ENCODE measurements at regions not wholly inside any gene's neighbourhood (a gene's known extent, or its start where the extent isn't known, plus 50 kb on each side); places are given as distances from the start of the nearest gene placed in this dataset.

GRCh38 chr2:18104595-18105224, 226.2 kb downstream of the KCNS3 start:
- no peaks in the 10 kb centered on the region for H3K36me3 Mint-ChIP-seq
- no peak for ATAC-seq
- H3K4me1 Mint-ChIP-seq, result no peaks in the 10 kb centered on the region
- H3K27me3 Mint-ChIP-seq, result peaks cover 8% of the 10 kb centered on the region
- H3K27ac Mint-ChIP-seq, result no peak overlapping the region
- no peak overlapping the region for H3K4me3 Mint-ChIP-seq
- no peaks in the 10 kb centered on the region for H3K9me3 Mint-ChIP-seq

GRCh38 chr2:18096836-18097405, 218.5 kb downstream of the KCNS3 start:
- ATAC-seq, result no peak
- no peaks in the 10 kb centered on the region for H3K4me1 Mint-ChIP-seq
- H3K27me3 Mint-ChIP-seq, result no peaks in the 10 kb centered on the region
- H3K36me3 Mint-ChIP-seq, result no peaks in the 10 kb centered on the region
- H3K9me3 Mint-ChIP-seq, result no peaks in the 10 kb centered on the region
- no peak overlapping the region for H3K27ac Mint-ChIP-seq
- no peak overlapping the region for H3K4me3 Mint-ChIP-seq

- no peaks in the 10 kb centered on the region for H3K27me3 Mint-ChIP-seq
- H3K36me3 Mint-ChIP-seq, result no peaks in the 10 kb centered on the region
- H3K4me1 Mint-ChIP-seq, result no peaks in the 10 kb centered on the region
- no peak for ATAC-seq
- no peak overlapping the region for H3K27ac Mint-ChIP-seq
- no peak overlapping the region for H3K4me3 Mint-ChIP-seq
- no peaks in the 10 kb centered on the region for H3K9me3 Mint-ChIP-seq
Observed at GRCh38 chr2:18094277-18094676, 215.8 kb downstream of the KCNS3 start.

GRCh38 chr2:18093196-18093595, 214.7 kb downstream of the KCNS3 start:
- no peak for ATAC-seq
- Mint-ChIP-seq H3K9me3 (no peaks in the 10 kb centered on the region), H3K27ac (no peak overlapping the region), H3K4me1 (no peaks in the 10 kb centered on the region), H3K36me3 (no peaks in the 10 kb centered on the region), H3K4me3 (no peak overlapping the region), H3K27me3 (no peaks in the 10 kb centered on the region)

- no peaks in the 10 kb centered on the region for H3K27me3 Mint-ChIP-seq
- ATAC-seq, result no peak
- no peak overlapping the region for H3K27ac Mint-ChIP-seq
- H3K36me3 Mint-ChIP-seq, result no peaks in the 10 kb centered on the region
- H3K9me3 Mint-ChIP-seq, result no peaks in the 10 kb centered on the region
- H3K4me1 Mint-ChIP-seq, result no peaks in the 10 kb centered on the region
- H3K4me3 Mint-ChIP-seq, result no peak overlapping the region
Observed at GRCh38 chr2:18092760-18093159, 214.3 kb downstream of the KCNS3 start.

GRCh38 chr2:18085593-18085992, 207.1 kb downstream of the KCNS3 start:
- Mint-ChIP-seq H3K4me1 (no peaks in the 10 kb centered on the region), H3K9me3 (peaks cover 3% of the 10 kb centered on the region), H3K27ac (no peak overlapping the region), H3K36me3 (no peaks in the 10 kb centered on the region), H3K4me3 (no peak overlapping the region), H3K27me3 (no peaks in the 10 kb centered on the region)
- no peak for ATAC-seq

- Mint-ChIP-seq H3K27me3 (no peaks in the 10 kb centered on the region), H3K4me1 (no peaks in the 10 kb centered on the region), H3K9me3 (peaks cover 5% of the 10 kb centered on the region), H3K27ac (no peak overlapping the region), H3K36me3 (no peaks in the 10 kb centered on the region), H3K4me3 (no peak overlapping the region)
- no peak for ATAC-seq
Observed at GRCh38 chr2:18084376-18084775, 205.9 kb downstream of the KCNS3 start.

- peaks cover 2% of the 10 kb centered on the region for H3K27me3 Mint-ChIP-seq
- no peaks in the 10 kb centered on the region for H3K36me3 Mint-ChIP-seq
- H3K4me3 Mint-ChIP-seq, result no peak overlapping the region
- no peak overlapping the region for H3K27ac Mint-ChIP-seq
- no peak for ATAC-seq
- H3K4me1 Mint-ChIP-seq, result no peaks in the 10 kb centered on the region
- H3K9me3 Mint-ChIP-seq, result peaks cover 5% of the 10 kb centered on the region
Observed at GRCh38 chr2:18083806-18084205, 205.3 kb downstream of the KCNS3 start.

- no peak for ATAC-seq
- Mint-ChIP-seq H3K27me3 (peaks cover 9% of the 10 kb centered on the region), H3K4me1 (no peaks in the 10 kb centered on the region), H3K36me3 (no peaks in the 10 kb centered on the region), H3K27ac (no peak overlapping the region), H3K4me3 (no peak overlapping the region), H3K9me3 (peaks cover 5% of the 10 kb centered on the region)
Observed at GRCh38 chr2:18078216-18078615, 199.7 kb downstream of the KCNS3 start.

- ATAC-seq, result no peak
- Mint-ChIP-seq H3K27ac (no peak overlapping the region), H3K27me3 (peaks cover 14% of the 10 kb centered on the region), H3K4me3 (no peak overlapping the region), H3K4me1 (no peaks in the 10 kb centered on the region), H3K36me3 (no peaks in the 10 kb centered on the region), H3K9me3 (peaks cover 5% of the 10 kb centered on the region)
Observed at GRCh38 chr2:18077704-18078103, 199.2 kb downstream of the KCNS3 start.

- Mint-ChIP-seq H3K36me3 (no peaks in the 10 kb centered on the region), H3K27me3 (peaks cover 18% of the 10 kb centered on the region)
Observed at GRCh38 chr2:18077231-18077630, 198.8 kb downstream of the KCNS3 start.

GRCh38 chr2:18074476-18074875, 196.0 kb downstream of the KCNS3 start:
- H3K4me3 Mint-ChIP-seq, result no peak overlapping the region
- ATAC-seq, result no peak

More at GRCh38 chr2:18077231-18077630, 198.8 kb downstream of the KCNS3 start:
- no peak overlapping the region for H3K4me3 Mint-ChIP-seq
- no peak for ATAC-seq
- H3K27ac Mint-ChIP-seq, result no peak overlapping the region
- H3K4me1 Mint-ChIP-seq, result no peaks in the 10 kb centered on the region
- H3K9me3 Mint-ChIP-seq, result peaks cover 5% of the 10 kb centered on the region

GRCh38 chr2:18073601-18074000, 195.1 kb downstream of the KCNS3 start:
- no peak overlapping the region for H3K4me3 Mint-ChIP-seq
- no peaks in the 10 kb centered on the region for H3K9me3 Mint-ChIP-seq
- H3K36me3 Mint-ChIP-seq, result no peaks in the 10 kb centered on the region
- H3K27ac Mint-ChIP-seq, result no peak overlapping the region
- ATAC-seq, result no peak
- H3K27me3 Mint-ChIP-seq, result peaks cover 26% of the 10 kb centered on the region
- no peaks in the 10 kb centered on the region for H3K4me1 Mint-ChIP-seq

More at GRCh38 chr2:18074476-18074875, 196.0 kb downstream of the KCNS3 start:
- Mint-ChIP-seq H3K36me3 (no peaks in the 10 kb centered on the region), H3K4me1 (no peaks in the 10 kb centered on the region), H3K27me3 (peaks cover 27% of the 10 kb centered on the region), H3K9me3 (peaks cover under 1% of the 10 kb centered on the region), H3K27ac (no peak overlapping the region)

GRCh38 chr2:18067588-18068384, 189.3 kb downstream of the KCNS3 start:
- no peaks in the 10 kb centered on the region for H3K9me3 Mint-ChIP-seq
- H3K4me3 Mint-ChIP-seq, result no peak overlapping the region
- no peak overlapping the region for H3K27ac Mint-ChIP-seq
- H3K36me3 Mint-ChIP-seq, result no peaks in the 10 kb centered on the region
- no peak for ATAC-seq
- H3K4me1 Mint-ChIP-seq, result no peaks in the 10 kb centered on the region
- H3K27me3 Mint-ChIP-seq, result peaks cover 49% of the 10 kb centered on the region

GRCh38 chr2:18066894-18067293, 188.4 kb downstream of the KCNS3 start:
- Mint-ChIP-seq H3K9me3 (no peaks in the 10 kb centered on the region), H3K27me3 (peaks cover 45% of the 10 kb centered on the region)

GRCh38 chr2:18066066-18066465, 187.6 kb downstream of the KCNS3 start:
- ATAC-seq, result no peak
- H3K4me3 Mint-ChIP-seq, result no peak overlapping the region
- no peaks in the 10 kb centered on the region for H3K4me1 Mint-ChIP-seq
- H3K9me3 Mint-ChIP-seq, result no peaks in the 10 kb centered on the region
- H3K36me3 Mint-ChIP-seq, result no peaks in the 10 kb centered on the region
- H3K27me3 Mint-ChIP-seq, result peaks cover 44% of the 10 kb centered on the region
- no peak overlapping the region for H3K27ac Mint-ChIP-seq

More at GRCh38 chr2:18066894-18067293, 188.4 kb downstream of the KCNS3 start:
- H3K4me1 Mint-ChIP-seq, result no peaks in the 10 kb centered on the region
- no peak overlapping the region for H3K27ac Mint-ChIP-seq
- H3K36me3 Mint-ChIP-seq, result no peaks in the 10 kb centered on the region
- no peak for ATAC-seq
- H3K4me3 Mint-ChIP-seq, result no peak overlapping the region
